NOMO-1 treated with DMSO at 0.1 percent for 48 hours (cell line): ENCODE measurements at regions not wholly inside any gene's neighbourhood (a gene's known extent, or its start where the extent isn't known, plus 50 kb on each side); places are given as distances from the start of the nearest gene placed in this dataset.

Experiments
- DNase-seq: peaks from one replicate; lab custom pipeline; 2025; ENCODE audit not compliant: unreplicated experiment; lab: John Stamatoyannopoulos, UW

DNA sequence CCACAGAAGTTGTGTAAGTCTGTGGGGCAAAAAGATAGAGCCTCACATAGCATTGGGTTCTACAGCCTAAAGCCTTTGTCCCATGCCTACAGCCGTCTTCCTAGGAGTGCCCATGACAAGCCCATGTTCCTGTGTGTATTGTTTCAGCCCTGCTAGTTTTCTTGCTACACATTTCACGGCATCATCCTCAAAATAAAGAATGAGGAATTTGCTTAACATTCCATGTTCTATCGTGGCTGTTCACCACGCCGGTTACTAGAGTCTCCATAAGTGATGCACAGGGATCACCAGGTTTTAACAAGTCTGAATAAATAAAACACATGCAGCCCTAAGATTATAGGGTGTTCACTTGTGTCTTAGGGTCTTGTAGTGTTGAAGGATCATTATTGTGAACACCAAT, 87.4 kb upstream of the NGF start:
- no peak for DNase-seq

DNA sequence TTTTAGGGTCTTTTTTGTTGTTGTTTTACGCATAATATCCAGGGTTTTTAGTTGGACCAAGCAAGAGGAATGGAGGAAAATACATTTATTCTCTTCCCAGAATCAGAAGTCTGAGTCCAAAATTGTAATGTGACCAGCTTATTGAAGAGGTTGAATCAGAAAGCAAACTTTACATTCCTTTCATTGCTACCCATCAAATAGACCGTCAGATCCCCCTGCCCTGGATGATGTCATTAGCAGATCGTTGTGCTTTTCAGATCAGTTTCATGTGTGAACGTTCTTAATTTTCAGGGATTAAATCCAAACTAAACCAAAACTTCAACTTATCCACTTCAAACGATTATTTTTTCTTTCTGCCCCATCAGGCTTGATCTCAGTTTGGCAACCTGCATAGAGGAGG, 85.7 kb upstream of the NGF start:
- no peak for DNase-seq

GRCh38 chr1:115419571-115419970, 81.5 kb upstream of the NGF start:
- DNase-seq: no peak

- no peak for DNase-seq
Observed at GRCh38 chr1:115413621-115414020, 75.6 kb upstream of the NGF start.

GRCh38 chr1:115413208-115413607, 75.2 kb upstream of the NGF start:
- DNase-seq: no peak

- DNase-seq: no peak
Observed at GRCh38 chr1:115412733-115413132, 74.7 kb upstream of the NGF start.

DNA sequence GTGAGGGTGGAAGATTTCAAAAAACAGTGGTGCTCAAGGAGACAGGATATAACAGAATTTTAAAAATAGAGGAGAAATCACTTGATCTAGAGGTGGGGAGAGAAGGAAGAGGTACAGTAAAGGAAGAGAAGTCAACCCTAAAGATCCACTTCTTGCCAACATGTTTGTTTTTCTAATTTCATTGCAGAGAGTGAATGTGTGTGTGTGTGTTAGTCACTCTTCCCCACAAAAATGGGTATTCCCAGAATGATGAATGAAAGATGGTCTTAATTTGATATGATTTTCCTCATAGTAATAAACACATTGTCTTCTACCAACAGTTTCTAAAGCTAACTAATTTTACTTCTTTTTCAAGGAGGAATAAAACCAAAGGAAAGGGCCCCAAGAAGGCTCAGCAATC, 74.2 kb upstream of the NGF start:
- no peak for DNase-seq

- no peak for DNase-seq
Observed at GRCh38 chr1:115411371-115412063, 73.5 kb upstream of the NGF start.

GRCh38 chr1:115409094-115410015, 71.3 kb upstream of the NGF start:
- no peak for DNase-seq

- no peak for DNase-seq
Observed at GRCh38 chr1:115408533-115408932, 70.5 kb upstream of the NGF start.

DNA sequence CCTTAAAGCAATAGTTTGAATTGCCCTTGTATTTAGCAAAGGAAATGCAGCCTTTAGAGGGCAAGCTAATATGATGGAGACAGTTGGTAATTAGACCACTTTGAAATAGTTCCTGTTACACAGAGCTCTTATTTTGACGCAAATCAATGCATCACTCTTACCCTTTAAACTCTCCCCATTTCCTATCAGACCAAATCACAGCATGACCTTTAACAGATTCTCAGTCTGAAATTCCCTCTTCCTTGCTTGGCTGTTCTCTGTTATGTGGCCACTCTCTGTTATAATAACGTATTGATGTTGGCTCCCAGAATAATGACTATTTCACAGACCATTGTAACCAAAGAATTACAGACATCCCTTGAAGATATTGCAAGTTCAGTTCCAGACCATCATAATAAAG, 66.9 kb upstream of the NGF start:
- DNase-seq: no peak

GRCh38 chr1:115402753-115403184, 64.7 kb upstream of the NGF start:
- no peak for DNase-seq

DNA sequence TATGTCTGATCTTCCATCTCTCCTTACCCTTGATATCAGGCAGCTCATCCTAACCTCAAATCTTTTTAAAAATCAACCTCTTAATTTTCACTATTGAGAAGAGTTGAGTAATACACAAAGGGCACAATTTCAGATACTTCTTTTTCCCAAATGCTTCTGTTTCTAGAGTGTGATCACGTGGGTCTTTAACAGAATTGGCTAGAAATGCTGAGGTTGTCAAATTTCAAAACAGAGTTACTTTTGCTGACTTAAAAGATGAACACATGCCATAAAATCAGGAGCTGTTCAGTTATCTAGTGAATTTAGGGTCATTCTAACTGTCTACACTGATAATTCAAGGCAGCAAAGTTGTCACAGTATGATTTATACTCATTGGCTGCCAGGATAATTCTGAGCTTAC, 63.6 kb upstream of the NGF start:
- no peak for DNase-seq

- DNase-seq: no peak
Observed at GRCh38 chr1:115400891-115401290, 62.8 kb upstream of the NGF start.

DNA sequence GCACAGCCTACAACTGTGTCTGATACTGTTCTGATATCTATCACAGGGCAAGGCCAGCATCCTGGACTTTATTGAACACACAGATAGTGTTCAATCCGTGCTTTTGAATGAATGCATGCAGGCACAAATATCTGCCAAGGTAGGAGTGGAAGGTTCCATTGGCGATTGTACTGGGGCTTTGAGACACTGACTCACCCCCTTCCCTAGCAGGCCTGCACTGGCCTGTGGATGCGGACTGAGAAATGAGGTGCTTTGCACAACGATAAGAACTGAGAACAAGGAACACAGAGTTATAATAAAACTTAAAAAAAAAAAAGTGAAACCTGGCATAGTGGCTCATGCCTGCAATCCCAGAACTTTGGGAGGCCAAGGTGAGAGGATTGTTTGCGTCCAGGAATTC, 62.4 kb upstream of the NGF start:
- no peak for DNase-seq

GRCh38 chr1:115398745-115399144, 60.7 kb upstream of the NGF start:
- DNase-seq: no peak
